Endothelial cell of umbilical vein (primary cell): ENCODE measurements at regions not wholly inside any gene's neighbourhood (a gene's known extent, or its start where the extent isn't known, plus 50 kb on each side); places are given as distances from the start of the nearest gene placed in this dataset.

Source experiments
- BruUV-seq: library from RNA; stranded (reverse); fragments of 400-500 nt; replicated peaks from 2 replicates; lab custom pipeline; 2021; lab: Mats Ljungman, UMichigan
- CTCF ChIA-PET: fragments of 300-600, 350-600 bp; sonication (Branson Sonifier 250); formaldehyde crosslinking; loops from one replicate; lab custom pipeline; 2021; ENCODE audit warnings: antibody characterized with exemption, inconsistent platforms; lab: Charles Lee
- POLR2A ChIA-PET: fragments of 300-600, 350-600 bp; sonication (Branson Sonifier 250); formaldehyde crosslinking; loops from one replicate; lab custom pipeline; 2021; ENCODE audit warnings: antibody characterized with exemption, inconsistent platforms; lab: Charles Lee
- DNase-seq: peaks from one replicate; pipeline ENCODE4 v3.0.0-alpha.2; 2011; ENCODE audit warnings: low read depth, low spot score
- FAIRE-seq: peaks from 2 replicates; lab custom pipeline; 2011; peaks lifted over from hg19 to GRCh38; lab: Jason Lieb, UNC
- H2AFZ ChIP-seq: 2 replicates; pipeline ENCODE4 v1.6.0; 2012; ENCODE audit warnings: low read depth, low read length, control low read depth, inconsistent platforms
- H3K27ac ChIP-seq: 2 replicates; pipeline ENCODE4 v1.5.1; 2011; ENCODE audit warnings: low read depth, mild to moderate bottlenecking, control low read depth, low read length, moderate library complexity; ENCODE audit not compliant: insufficient read depth
- H3K27me3 ChIP-seq, 2 experiments: 2 replicates each; pipeline versions ENCODE4 v1.6.0 to v1.6.1; 2011; ENCODE audit warnings: low read length in 2 of 2, mixed read lengths in 1 of 2; ENCODE audit not compliant: control insufficient read depth in 2 of 2, insufficient read depth in 2 of 2
- H3K36me3 ChIP-seq, 2 experiments: 2 replicates in 1 of 2; 3 replicates in 1 of 2; pipeline ENCODE4 v1.5.1; 2011; ENCODE audit warnings: low read length in 2 of 2, mild to moderate bottlenecking in 1 of 2, moderate library complexity in 1 of 2; ENCODE audit not compliant: control insufficient read depth in 2 of 2, insufficient read depth in 2 of 2; ENCODE audit errors: extremely low read depth in 1 of 2
- H3K4me1 ChIP-seq: 3 replicates; pipeline ENCODE4 v1.5.1; 2011; ENCODE audit warnings: mild to moderate bottlenecking, low read length; ENCODE audit not compliant: control insufficient read depth, insufficient read depth; ENCODE audit errors: extremely low read depth
- H3K4me2 ChIP-seq: 2 replicates; pipeline ENCODE4 v1.6.1; 2011; ENCODE audit warnings: low read length, control low read depth, mixed read lengths; ENCODE audit not compliant: insufficient read depth
- H3K4me3 ChIP-seq, 3 experiments: fragments of 200-600 bp in 1 of 3; sonication (generic), shearing (Covaris generic) in 1 of 3; replicated peaks in 1 of 3; 2 replicates each; pipeline ENCODE4 v1.5.1; 2011 to 2016; ENCODE audit warnings: control low read depth in 3 of 3, low read length in 3 of 3, mild to moderate bottlenecking in 2 of 3, inconsistent platforms in 1 of 3, low read depth in 1 of 3, moderate library complexity in 1 of 3; ENCODE audit not compliant: insufficient read depth in 1 of 3
- H3K79me2 ChIP-seq: 2 replicates; pipeline ENCODE4 v1.6.0; 2012; ENCODE audit warnings: low read length, inconsistent platforms; ENCODE audit not compliant: control insufficient read depth, insufficient read depth
- H3K9ac ChIP-seq: replicated peaks from 2 replicates; pipeline ENCODE3; 2011; ENCODE audit warnings: low read length, control low read depth; ENCODE audit not compliant: insufficient read depth; ENCODE audit errors: extremely low read depth
- H3K9me1 ChIP-seq: replicated peaks from 3 replicates; pipeline ENCODE4 v1.6.0; 2011; ENCODE audit warnings: mild to moderate bottlenecking, low read length; ENCODE audit not compliant: control insufficient read depth, insufficient read depth; ENCODE audit errors: extremely low read depth
- H3K9me3 ChIP-seq: replicated peaks from 2 replicates; pipeline ENCODE4 v1.5.1; 2012; ENCODE audit warnings: low read length, inconsistent platforms; ENCODE audit not compliant: control insufficient read depth, insufficient read depth
- H4K20me1 ChIP-seq: replicated peaks from 2 replicates; pipeline ENCODE3; 2011; ENCODE audit warnings: mild to moderate bottlenecking, low read length; ENCODE audit not compliant: control insufficient read depth, insufficient read depth; ENCODE audit errors: extremely low read depth
- EZH2 ChIP-seq: IDR thresholded peaks from 2 replicates; pipeline ENCODE4 v1.6.1; 2012; ENCODE audit warnings: borderline replicate concordance, low read depth, mild to moderate bottlenecking, moderate library complexity, low read length, inconsistent platforms; ENCODE audit not compliant: severe bottlenecking
- FOS ChIP-seq: IDR thresholded peaks from 2 replicates; pipeline ENCODE4 v1.6.1; 2011; ENCODE audit warnings: mild to moderate bottlenecking, low read length, moderate library complexity, borderline replicate concordance; ENCODE audit not compliant: insufficient read depth
- GATA2 ChIP-seq: IDR thresholded peaks from 2 replicates; pipeline ENCODE4 v1.7.0; 2011; ENCODE audit warnings: low read depth, mild to moderate bottlenecking, moderate library complexity, mixed read lengths, low read length; ENCODE audit not compliant: insufficient read length, insufficient read depth
- JUN ChIP-seq: IDR thresholded peaks from 2 replicates; pipeline ENCODE4 v1.6.1; 2011; ENCODE audit warnings: borderline replicate concordance, low read depth; ENCODE audit not compliant: insufficient read length, insufficient read depth
- MYC ChIP-seq: IDR thresholded peaks from one replicate; pipeline ENCODE4 v1.6.1; 2011; ENCODE audit warnings: mild to moderate bottlenecking, low read depth, low read length
- POLR2A ChIP-seq: IDR thresholded peaks from 2 replicates; pipeline ENCODE4 v1.6.1; 2012; ENCODE audit warnings: low read depth, mild to moderate bottlenecking, control low read depth, low read length
- POLR2AphosphoS5 ChIP-seq: IDR thresholded peaks from 2 replicates; pipeline ENCODE4 v1.6.1; 2012; ENCODE audit warnings: low read depth, mild to moderate bottlenecking, control low read depth, low read length, moderate library complexity; ENCODE audit not compliant: insufficient read depth
- dilution Hi-C: fragments of 300-500 bp; cut with MboI; formaldehyde crosslinking; loops from one replicate; pipeline ENCODE4 v1.15.0; 2019; ENCODE audit warnings: low sequenced_read_pairs; ENCODE audit not compliant: extremely low pct_ligation_motif_present
- intact Hi-C: fragments of 100-400 bp; cut with micrococcal nuclease; formaldehyde crosslinking; loops from one replicate; pipeline ENCODE4 v1.10.0; 2022
- TF ChIP-seq, protein P1 (sequence below), 2 donors: IDR thresholded peaks; 1 replicate in 1 of 2; 2 replicates in 1 of 2; pipeline ENCODE4 v1.5.1; 2011; ENCODE audit warnings: low read length in 2 of 2, mild to moderate bottlenecking in 2 of 2, moderate library complexity in 2 of 2, control low read depth in 1 of 2, inconsistent platforms in 1 of 2, low read depth in 1 of 2; ENCODE audit not compliant: insufficient read depth in 1 of 2; ENCODE audit errors: extremely low read depth in 1 of 2
- TF ChIP-seq, protein P2 (sequence below): IDR thresholded peaks from 2 replicates; pipeline ENCODE4 v1.6.1; 2011; ENCODE audit not compliant: insufficient read depth, insufficient read length

DNA sequence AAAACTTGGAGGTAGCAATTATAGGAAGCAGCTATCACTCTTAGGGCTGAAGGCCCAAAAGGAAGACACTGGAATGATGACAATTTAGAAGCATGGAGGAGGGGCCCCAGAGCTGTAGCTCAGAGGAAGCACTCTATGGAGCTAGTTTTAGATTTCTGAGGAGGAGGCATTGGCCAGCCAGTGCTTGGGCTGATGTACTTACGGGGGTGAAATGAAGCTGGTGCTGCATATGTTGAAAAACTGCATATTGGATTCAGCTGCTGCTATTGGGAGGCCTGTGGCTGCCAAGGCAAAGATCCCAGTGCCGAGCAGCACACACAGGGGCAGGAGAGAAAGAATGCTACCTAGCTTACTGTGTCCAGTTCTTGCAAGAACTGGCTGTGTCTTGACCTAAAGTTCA is 53.9 kb upstream of the HMHB1 start:
- no peak for FAIRE-seq
- Histone ChIP-seq H3K9me3 (no peaks in the 10 kb centered on the region), H3K27ac (no peak overlapping the region), H3K4me2 (no peak overlapping the region), H3K4me3 (no peak overlapping the region), H3K36me3 (no peaks in the 10 kb centered on the region), H3K9ac (no peak overlapping the region), H4K20me1 (no peaks in the 10 kb centered on the region), H3K9me1 (no peaks in the 10 kb centered on the region), H2AFZ (no peak overlapping the region), H3K79me2 (no peaks in the 10 kb centered on the region), H3K4me1 (no peaks in the 10 kb centered on the region), H3K27me3 (no peaks in the 10 kb centered on the region)
- no TSS peak for BruUV-seq
- POLR2A ChIA-PET, result no interaction called here
- intact Hi-C loops, result no loop called here
- dilution Hi-C loops, result no loop called here
- no peak for TF ChIP-seq MYC
- DNase-seq, result no peak
- CTCF ChIA-PET, result interaction anchor here (1.0 to 1.4 kb wide), 3 partner anchors 11 to 44 kb away, joined by 3 to 4 read pairs (median 3); no protein-coding TSS in a partner anchor

GRCh38 chr5:143757116-143757515 is 54.8 kb upstream of the HMHB1 start:
- dilution Hi-C loops (no loop called here), intact Hi-C loops (no loop called here)
- FAIRE-seq, result no peak
- Histone ChIP-seq H3K27ac (no peak overlapping the region), H3K4me3 (no peak overlapping the region), H3K4me1 (no peaks in the 10 kb centered on the region), H2AFZ (no peak overlapping the region), H3K27me3 (no peaks in the 10 kb centered on the region), H3K9me3 (no peaks in the 10 kb centered on the region), H3K79me2 (no peaks in the 10 kb centered on the region), H3K9ac (no peak overlapping the region), H3K9me1 (no peaks in the 10 kb centered on the region), H3K36me3 (no peaks in the 10 kb centered on the region), H3K4me2 (no peak overlapping the region), H4K20me1 (no peaks in the 10 kb centered on the region)
- TF ChIP-seq, protein P1, sequence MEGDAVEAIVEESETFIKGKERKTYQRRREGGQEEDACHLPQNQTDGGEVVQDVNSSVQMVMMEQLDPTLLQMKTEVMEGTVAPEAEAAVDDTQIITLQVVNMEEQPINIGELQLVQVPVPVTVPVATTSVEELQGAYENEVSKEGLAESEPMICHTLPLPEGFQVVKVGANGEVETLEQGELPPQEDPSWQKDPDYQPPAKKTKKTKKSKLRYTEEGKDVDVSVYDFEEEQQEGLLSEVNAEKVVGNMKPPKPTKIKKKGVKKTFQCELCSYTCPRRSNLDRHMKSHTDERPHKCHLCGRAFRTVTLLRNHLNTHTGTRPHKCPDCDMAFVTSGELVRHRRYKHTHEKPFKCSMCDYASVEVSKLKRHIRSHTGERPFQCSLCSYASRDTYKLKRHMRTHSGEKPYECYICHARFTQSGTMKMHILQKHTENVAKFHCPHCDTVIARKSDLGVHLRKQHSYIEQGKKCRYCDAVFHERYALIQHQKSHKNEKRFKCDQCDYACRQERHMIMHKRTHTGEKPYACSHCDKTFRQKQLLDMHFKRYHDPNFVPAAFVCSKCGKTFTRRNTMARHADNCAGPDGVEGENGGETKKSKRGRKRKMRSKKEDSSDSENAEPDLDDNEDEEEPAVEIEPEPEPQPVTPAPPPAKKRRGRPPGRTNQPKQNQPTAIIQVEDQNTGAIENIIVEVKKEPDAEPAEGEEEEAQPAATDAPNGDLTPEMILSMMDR (IDR thresholded peaks at IDR 0.05; ENCODE audit: extremely low read depth in 1 of 2, insufficient read depth in 1 of 2, low read depth in 1 of 2, low read length in 2 of 2), result no peak
- TF ChIP-seq POLR2A, result no peak
- TF ChIP-seq FOS, result no peak
- no peak for TF ChIP-seq POLR2AphosphoS5
- no peak for TF ChIP-seq EZH2
- TF ChIP-seq JUN, result no peak
- no peak for TF ChIP-seq MYC
- no peak for TF ChIP-seq GATA2
- TF ChIP-seq, protein P2, sequence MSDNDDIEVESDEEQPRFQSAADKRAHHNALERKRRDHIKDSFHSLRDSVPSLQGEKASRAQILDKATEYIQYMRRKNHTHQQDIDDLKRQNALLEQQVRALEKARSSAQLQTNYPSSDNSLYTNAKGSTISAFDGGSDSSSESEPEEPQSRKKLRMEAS, result no peak
- no TSS peak for BruUV-seq
- POLR2A ChIA-PET, result no interaction called here
- no peak for DNase-seq
- CTCF ChIA-PET, result no interaction called here
